ENCODE measurements at regions not wholly inside any gene's neighbourhood (a gene's known extent, or its start where the extent isn't known, plus 50 kb on each side); places are given as distances from the start of the nearest gene placed in this dataset.

GRCh38 chr13:96925916-96926628, 68.2 kb downstream of the OXGR1 start:
- TF ChIP-seq CTCF (IDR thresholded peaks at IDR 0.05) (no peak), POLR2AphosphoS5 (IDR thresholded peaks at IDR 0.05) (no peak), POLR2A (IDR thresholded peaks at IDR 0.05) (no peak)
